Endothelial cell of umbilical vein (primary cell): ENCODE measurements at regions not wholly inside any gene's neighbourhood (a gene's known extent, or its start where the extent isn't known, plus 50 kb on each side); places are given as distances from the start of the nearest gene placed in this dataset.

Source experiments
- POLR2A ChIP-seq: IDR thresholded peaks from 2 replicates; pipeline ENCODE4 v1.6.1; 2012; ENCODE audit warnings: low read depth, mild to moderate bottlenecking, control low read depth, low read length
- TF ChIP-seq, protein P1 (sequence below), 2 donors: IDR thresholded peaks; 1 replicate in 1 of 2; 2 replicates in 1 of 2; pipeline ENCODE4 v1.5.1; 2011; ENCODE audit warnings: low read length in 2 of 2, mild to moderate bottlenecking in 2 of 2, moderate library complexity in 2 of 2, control low read depth in 1 of 2, inconsistent platforms in 1 of 2, low read depth in 1 of 2; ENCODE audit not compliant: insufficient read depth in 1 of 2; ENCODE audit errors: extremely low read depth in 1 of 2

DNA sequence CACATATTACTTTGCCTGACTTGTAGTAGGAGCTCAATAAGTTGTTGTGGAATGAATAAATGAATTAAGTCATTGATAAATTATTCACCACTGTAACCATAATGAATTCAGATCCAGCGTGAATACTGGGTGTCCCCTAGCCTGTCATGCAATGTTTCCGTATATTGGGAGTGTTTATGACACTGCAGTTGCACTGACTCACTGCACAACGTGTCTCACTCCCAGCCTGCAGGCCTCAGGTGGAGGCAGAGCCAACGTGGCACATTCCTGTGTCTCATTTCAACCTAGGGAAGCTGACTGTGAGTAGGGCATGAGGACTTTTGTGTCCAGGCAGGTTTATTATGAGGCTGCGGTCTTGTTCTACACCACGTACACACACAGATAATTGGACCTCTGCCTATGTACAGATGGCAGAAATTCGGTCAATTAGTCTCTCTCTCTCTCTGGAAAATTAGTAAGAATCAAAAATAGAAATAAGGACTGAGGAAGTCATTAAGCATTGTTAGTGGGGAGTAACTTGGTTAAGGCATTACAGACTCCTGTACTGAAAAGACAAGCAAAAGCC lies 299.1 kb upstream of the IGFBP3 start:
- TF ChIP-seq, protein P1, sequence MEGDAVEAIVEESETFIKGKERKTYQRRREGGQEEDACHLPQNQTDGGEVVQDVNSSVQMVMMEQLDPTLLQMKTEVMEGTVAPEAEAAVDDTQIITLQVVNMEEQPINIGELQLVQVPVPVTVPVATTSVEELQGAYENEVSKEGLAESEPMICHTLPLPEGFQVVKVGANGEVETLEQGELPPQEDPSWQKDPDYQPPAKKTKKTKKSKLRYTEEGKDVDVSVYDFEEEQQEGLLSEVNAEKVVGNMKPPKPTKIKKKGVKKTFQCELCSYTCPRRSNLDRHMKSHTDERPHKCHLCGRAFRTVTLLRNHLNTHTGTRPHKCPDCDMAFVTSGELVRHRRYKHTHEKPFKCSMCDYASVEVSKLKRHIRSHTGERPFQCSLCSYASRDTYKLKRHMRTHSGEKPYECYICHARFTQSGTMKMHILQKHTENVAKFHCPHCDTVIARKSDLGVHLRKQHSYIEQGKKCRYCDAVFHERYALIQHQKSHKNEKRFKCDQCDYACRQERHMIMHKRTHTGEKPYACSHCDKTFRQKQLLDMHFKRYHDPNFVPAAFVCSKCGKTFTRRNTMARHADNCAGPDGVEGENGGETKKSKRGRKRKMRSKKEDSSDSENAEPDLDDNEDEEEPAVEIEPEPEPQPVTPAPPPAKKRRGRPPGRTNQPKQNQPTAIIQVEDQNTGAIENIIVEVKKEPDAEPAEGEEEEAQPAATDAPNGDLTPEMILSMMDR (IDR thresholded peaks at IDR 0.05; ENCODE audit: extremely low read depth in 1 of 2, insufficient read depth in 1 of 2, low read depth in 1 of 2, low read length in 2 of 2), result no peak
- no peak for TF ChIP-seq POLR2A
